Body of pancreas (tissue), 4 donors: ENCODE measurements at regions not wholly inside any gene's neighbourhood (a gene's known extent, or its start where the extent isn't known, plus 50 kb on each side); places are given as distances from the start of the nearest gene placed in this dataset.

Experiments
- ATAC-seq: fragments of 150-250 bp; one replicate; pipeline ENCODE4 v1.9.1; 2016
- DNase-seq, 4 donors: peaks; one replicate each; pipeline ENCODE4 v3.0.0-alpha.2; 2019
- H3K27ac ChIP-seq, 4 donors: fragments of 200-600 bp; sonication (generic); 1 replicate in 3 of 4; 2 replicates in 1 of 4; pipeline versions ENCODE4 v1.5.1 to v1.6.1; 2016 to 2019; ENCODE audit warnings: mild to moderate bottlenecking in 1 of 4, mixed read lengths in 1 of 4, moderate library complexity in 1 of 4
- H3K27me3 ChIP-seq, 2 donors: fragments of 200-600 bp; sonication (generic); one replicate each; pipeline ENCODE4 v1.6.0; 2016; ENCODE audit warnings: mild to moderate bottlenecking in 1 of 2
- H3K36me3 ChIP-seq, 2 donors: fragments of 200-600 bp; sonication (generic); replicated peaks in 1 of 2; 2 replicates each; pipeline ENCODE4 v1.5.1; 2016; ENCODE audit warnings: low read depth in 2 of 2; ENCODE audit not compliant: insufficient read depth in 1 of 2
- H3K4me1 ChIP-seq: fragments of 200-600 bp; sonication (generic); one replicate; pipeline ENCODE4 v1.6.0; 2016
- H3K4me3 ChIP-seq, 2 donors: fragments of 200-600 bp; sonication (generic); 1 replicate in 1 of 2; 2 replicates in 1 of 2; pipeline ENCODE4 v1.5.1; 2016 to 2019
- H3K9me3 ChIP-seq, 3 donors: fragments of 200-600 bp; sonication (generic); 1 replicate in 2 of 3; 2 replicates in 1 of 3; pipeline ENCODE4 v1.5.1; 2016
- CTCF ChIP-seq, 7 experiments: fragments of 450-650 bp in 4 of 7; fragments of 200-600 bp in 3 of 7; sonication (generic) in 3 of 7; IDR thresholded peaks; one replicate each; pipeline ENCODE4 v1.5.1; 2016 to 2019; ENCODE audit warnings: antibody characterized with exemption in 7 of 7
- POLR2A ChIP-seq, 3 donors: fragments of 450-650 bp; IDR thresholded peaks; one replicate each; pipeline ENCODE4 v1.6.1; 2016; ENCODE audit warnings: antibody characterized with exemption in 3 of 3, mild to moderate bottlenecking in 2 of 3
- WGBS, 2 donors: methylation state at CpG; one replicate each; pipeline ENCODE4 v1.1.5; 2017; 5-methylcytosine and 5-hydroxymethylcytosine counted together
- intact Hi-C: fragments of 100-400 bp; cut with DNase I; formaldehyde crosslinking; loops from one replicate; pipeline ENCODE4 v1.15.1; 2023

GRCh38 chr2:6359964-6360363 lies 505.7 kb downstream of the CMPK2 start:
- no peak for ATAC-seq
- Histone ChIP-seq H3K36me3 (no peaks in the 10 kb centered on the region), H3K9me3 (no peaks in the 10 kb centered on the region), H3K4me1 (no peaks in the 10 kb centered on the region), H3K27me3 (no peaks in the 10 kb centered on the region), H3K27ac (no peak overlapping the region), H3K4me3 (no peak overlapping the region)
- no peak for TF ChIP-seq POLR2A (IDR thresholded peaks at IDR 0.05)
- no peak for TF ChIP-seq CTCF (IDR thresholded peaks at IDR 0.05)
- intact Hi-C loops = loop anchor here (10.0 kb wide), 1 partner anchor 415 kb away; no protein-coding TSS in a partner anchor
- DNase-seq = no peak
- 56 to 69% methylated on average over 5 of the region's 5 CpGs for WGBS, 2 donors

- no peak overlapping the region for H3K4me3 ChIP-seq
- H3K36me3 ChIP-seq = no peaks in the 10 kb centered on the region
- intact Hi-C loops = no loop called here
- TF ChIP-seq CTCF (IDR thresholded peaks at IDR 0.05) = no peak
- no peaks in the 10 kb centered on the region for H3K4me1 ChIP-seq
- H3K9me3 ChIP-seq = no peaks in the 10 kb centered on the region
- no peak for ATAC-seq
- no peak overlapping the region for H3K27ac ChIP-seq
- WGBS, 2 donors = 67 to 74% methylated on average over 11 of the region's 11 CpGs
- no peak for DNase-seq
- H3K27me3 ChIP-seq = no peaks in the 10 kb centered on the region
These were observed 502.8 kb downstream of the CMPK2 start for GRCh38 chr2:6362671-6363450.

GRCh38 chr2:6368281-6368680 lies 497.4 kb downstream of the CMPK2 start:
- Histone ChIP-seq H3K27ac (no peak overlapping the region), H3K9me3 (no peaks in the 10 kb centered on the region), H3K4me1 (no peaks in the 10 kb centered on the region), H3K36me3 (no peaks in the 10 kb centered on the region), H3K4me3 (no peak overlapping the region), H3K27me3 (no peaks in the 10 kb centered on the region)
- TF ChIP-seq POLR2A (IDR thresholded peaks at IDR 0.05) (no peak), CTCF (IDR thresholded peaks at IDR 0.05) (no peak)
- intact Hi-C loops = no loop called here
- WGBS, 2 donors = 88% methylated on average over 2 of the region's 2 CpGs
- DNase-seq = no peak
- no peak for ATAC-seq

GRCh38 chr2:6369266-6369665 lies 496.4 kb downstream of the CMPK2 start:
- ATAC-seq (no peak), DNase-seq (no peak)
- intact Hi-C loops = no loop called here
- Histone ChIP-seq H3K27me3 (no peaks in the 10 kb centered on the region), H3K4me1 (no peaks in the 10 kb centered on the region), H3K9me3 (no peaks in the 10 kb centered on the region), H3K36me3 (no peaks in the 10 kb centered on the region), H3K27ac (no peak overlapping the region), H3K4me3 (no peak overlapping the region)
- TF ChIP-seq POLR2A (IDR thresholded peaks at IDR 0.05) (no peak), CTCF (IDR thresholded peaks at IDR 0.05) (no peak)
- WGBS, 2 donors = 76 to 87% methylated on average over 3 of the region's 3 CpGs
